DMS 273 treated with DMSO at 0.1 percent for 48 hours (cell line): ENCODE measurements at regions not wholly inside any gene's neighbourhood (a gene's known extent, or its start where the extent isn't known, plus 50 kb on each side); places are given as distances from the start of the nearest gene placed in this dataset.
"Not testable (repeated sequence)": the region's sequence is repeated elsewhere in the genome, so short reads cannot be mapped to it uniquely, and the experiment has no call there.

ENCODE experiments used
- DNase-seq: peaks from one replicate; lab custom pipeline; 2025; lab: John Stamatoyannopoulos, UW

GRCh38 chr6:169926617-169927417, 175.4 kb downstream of the ERMARD start:
- DNase-seq: no peak

GRCh38 chr6:169923468-169924464, 172.3 kb downstream of the ERMARD start:
- DNase-seq: no peak

- no peak for DNase-seq
Measured at GRCh38 chr6:169921853-169922824, 170.7 kb downstream of the ERMARD start.

GRCh38 chr6:169921217-169921616, 169.8 kb downstream of the ERMARD start:
- no peak for DNase-seq

- DNase-seq: no peak
Measured at GRCh38 chr6:169920359-169921020, 169.1 kb downstream of the ERMARD start.

GRCh38 chr6:169918954-169919549, 167.6 kb downstream of the ERMARD start:
- DNase-seq: no peak

- DNase-seq: no peak
Measured at GRCh38 chr6:169918239-169918953, 167.0 kb downstream of the ERMARD start.

GRCh38 chr6:169917153-169917552, 165.7 kb downstream of the ERMARD start:
- DNase-seq: no peak

- no peak for DNase-seq
Measured at GRCh38 chr6:169915769-169916550, 164.5 kb downstream of the ERMARD start.

- not testable (repeated sequence) for DNase-seq
Measured at GRCh38 chr6:169913745-169914144, 162.3 kb downstream of the ERMARD start.

- DNase-seq: no peak
Measured at GRCh38 chr6:169913096-169913638, 161.7 kb downstream of the ERMARD start.

- DNase-seq: no peak
Measured at GRCh38 chr6:169912266-169913095, 161.1 kb downstream of the ERMARD start.

GRCh38 chr6:169911264-169912263, 160.1 kb downstream of the ERMARD start:
- DNase-seq: no peak

GRCh38 chr6:169909113-169909512, 157.7 kb downstream of the ERMARD start:
- no peak for DNase-seq

GRCh38 chr6:169908403-169908933, 157.0 kb downstream of the ERMARD start:
- no peak for DNase-seq

- DNase-seq: no peak
Measured at GRCh38 chr6:169907419-169908115, 156.1 kb downstream of the ERMARD start.
